D341Med (cell line): ENCODE measurements at regions not wholly inside any gene's neighbourhood (a gene's known extent, or its start where the extent isn't known, plus 50 kb on each side); places are given as distances from the start of the nearest gene placed in this dataset.
"Not testable (repeated sequence)": the region's sequence is repeated elsewhere in the genome, so short reads cannot be mapped to it uniquely, and the experiment has no call there.

Experiments
- DNase-seq: peaks from one replicate; pipeline ENCODE4 v3.0.0; 2012; ENCODE audit warnings: low spot score

- not testable (repeated sequence) for DNase-seq
These were observed 211.3 kb downstream of the CCDC74A start for GRCh38 chr2:131738996-131739434.

GRCh38 chr2:131753640-131754561, 226.2 kb downstream of the CCDC74A start:
- DNase-seq = no peak

- DNase-seq = no peak
These were observed 227.4 kb downstream of the CCDC74A start for GRCh38 chr2:131754929-131755720.

GRCh38 chr2:131756141-131756907, 228.6 kb downstream of the CCDC74A start:
- no peak for DNase-seq

GRCh38 chr2:131758941-131759340, 231.3 kb downstream of the CCDC74A start:
- DNase-seq = not testable (repeated sequence)

- not testable (repeated sequence) for DNase-seq
These were observed 247.4 kb downstream of the CCDC74A start for GRCh38 chr2:131774955-131775555.

GRCh38 chr2:131775903-131776506, 248.3 kb downstream of the CCDC74A start:
- not testable (repeated sequence) for DNase-seq

GRCh38 chr2:131780446-131780845, 252.8 kb downstream of the CCDC74A start:
- not testable (repeated sequence) for DNase-seq

- peak; percentile 10 for DNase-seq
These were observed 273.6 kb downstream of the CCDC74A start for GRCh38 chr2:131801210-131801744.

- DNase-seq = peak; percentile 78
These were observed 274.2 kb downstream of the CCDC74A start for GRCh38 chr2:131801745-131802350.

- DNase-seq = not testable (repeated sequence)
These were observed 274.7 kb downstream of the CCDC74A start for GRCh38 chr2:131802351-131802836.

GRCh38 chr2:131803237-131803636, 275.5 kb downstream of the CCDC74A start:
- not testable (repeated sequence) for DNase-seq

- DNase-seq = not testable (repeated sequence)
These were observed 284.9 kb downstream of the CCDC74A start for GRCh38 chr2:131812605-131813004.

GRCh38 chr2:131813378-131813777, 285.7 kb downstream of the CCDC74A start:
- not testable (repeated sequence) for DNase-seq

GRCh38 chr2:131818267-131818973, 290.7 kb downstream of the CCDC74A start:
- DNase-seq = not testable (repeated sequence)

GRCh38 chr2:131822237-131822721, 294.6 kb downstream of the CCDC74A start:
- not testable (repeated sequence) for DNase-seq

- DNase-seq = not testable (repeated sequence)
These were observed 295.4 kb downstream of the CCDC74A start for GRCh38 chr2:131823058-131823457.

- DNase-seq = not testable (repeated sequence)
These were observed 297.3 kb downstream of the CCDC74A start for GRCh38 chr2:131824986-131825385.

GRCh38 chr2:131827481-131828163, 299.9 kb downstream of the CCDC74A start:
- no peak for DNase-seq
